HepG2 (cell line): ENCODE measurements at regions not wholly inside any gene's neighbourhood (a gene's known extent, or its start where the extent isn't known, plus 50 kb on each side); places are given as distances from the start of the nearest gene placed in this dataset.

Experiments used
- ATAC-seq: fragments of 200-7000 bp; cut with Tn5 transposase; 3 replicates; pipeline ENCODE4 v1.9.1; 2020; ENCODE audit warnings: mild to moderate bottlenecking, moderate library complexity
- BruUV-seq: library from RNA; stranded (reverse); fragments of 400-500 nt; replicated peaks from 2 replicates; lab custom pipeline; 2021; lab: Mats Ljungman, UMichigan
- CTCF ChIA-PET: fragments of 300-600 bp; formaldehyde crosslinking; extraction: SDS; loops from one replicate; lab custom pipeline; 2021; ENCODE audit warnings: low total read pairs, inconsistent platforms, low intra/inter-chr PET ratio; lab: Yijun Ruan, JAX
- POLR2A ChIA-PET: fragments of 350-600 bp; sonication (Branson Sonifier 250); formaldehyde crosslinking; loops from one replicate; lab custom pipeline; 2020; ENCODE audit warnings: antibody characterized with exemption, inconsistent platforms; lab: Yijun Ruan, JAX
- DNase-seq: peaks from one replicate; pipeline ENCODE4 v3.0.0-alpha.2; 2015; ENCODE audit warnings: low spot score
- FAIRE-seq: peaks from 3 replicates; lab custom pipeline; 2011; peaks lifted over from hg19 to GRCh38; lab: Jason Lieb, UNC
- H2AFZ ChIP-seq: one replicate; pipeline ENCODE4 v1.6.1; 2011; ENCODE audit warnings: low read length, inconsistent platforms
- H3K27ac ChIP-seq: fragments of 300-600 bp; 3 replicates; pipeline ENCODE4 v1.8.0; 2011; ENCODE audit warnings: mixed run types, mild to moderate bottlenecking, mixed read lengths, low read length, inconsistent platforms; ENCODE audit not compliant: insufficient read depth; ENCODE audit errors: extremely low read length
- H3K27me3 ChIP-seq, 2 experiments: fragments of 200-600 bp in 1 of 2; 2 replicates in 1 of 2; 3 replicates in 1 of 2; pipeline versions ENCODE4 v1.6.0 to v1.8.0; 2011; ENCODE audit warnings: low read length in 2 of 2, mild to moderate bottlenecking in 2 of 2, moderate library complexity in 2 of 2, inconsistent platforms in 1 of 2; ENCODE audit not compliant: insufficient read depth in 2 of 2, control insufficient read depth in 1 of 2
- H3K36me3 ChIP-seq, 2 experiments: fragments of 200-600 bp in 1 of 2; replicated peaks in 1 of 2; 2 replicates in 1 of 2; 3 replicates in 1 of 2; pipeline versions ENCODE4 v1.5.1 to v1.8.0; 2011; ENCODE audit warnings: low read length in 2 of 2, inconsistent platforms in 1 of 2; ENCODE audit not compliant: insufficient read depth in 2 of 2, control insufficient read depth in 1 of 2
- H3K4me1 ChIP-seq: 2 replicates; pipeline ENCODE4 v1.5.1; 2012; ENCODE audit warnings: low read length, inconsistent platforms; ENCODE audit not compliant: insufficient read depth
- H3K4me2 ChIP-seq: 2 replicates; pipeline ENCODE4 v1.6.0; 2011; ENCODE audit warnings: low read depth, low read length, inconsistent platforms
- H3K4me3 ChIP-seq, 3 experiments: fragments of 200-600 bp in 1 of 3; sonication (generic), shearing (Covaris generic) in 1 of 3; replicated peaks in 1 of 3; 2 replicates each; pipeline ENCODE4 v1.5.1; 2011 to 2016; ENCODE audit warnings: low read length in 3 of 3, inconsistent platforms in 2 of 3, low read depth in 2 of 3, mild to moderate bottlenecking in 2 of 3, control low read depth in 1 of 3, mixed read lengths in 1 of 3; ENCODE audit not compliant: insufficient read depth in 1 of 3
- H3K79me2 ChIP-seq: one replicate; pipeline ENCODE4 v1.6.1; 2011; ENCODE audit warnings: low read length, inconsistent platforms; ENCODE audit not compliant: insufficient read depth
- H3K9ac ChIP-seq: 2 replicates; pipeline ENCODE4 v1.6.0; 2011; ENCODE audit warnings: mild to moderate bottlenecking, low read depth, low read length, inconsistent platforms; ENCODE audit not compliant: insufficient read depth
- H3K9me3 ChIP-seq: 2 replicates; pipeline ENCODE4 v1.5.1; 2012; ENCODE audit warnings: mild to moderate bottlenecking, low read length
- H4K20me1 ChIP-seq: 2 replicates; pipeline ENCODE4 v1.6.0; 2011; ENCODE audit warnings: inconsistent platforms, mild to moderate bottlenecking, low read length, moderate library complexity; ENCODE audit not compliant: insufficient read depth
- ATF1 ChIP-seq: IDR thresholded peaks from 2 replicates; pipeline ENCODE4 v1.6.1; 2016; ENCODE audit warnings: mild to moderate bottlenecking, control low read depth
- FLYWCH1 ChIP-seq: sonication (generic); formaldehyde crosslinking; IDR thresholded peaks from 2 replicates; pipeline ENCODE4 v1.8.1; 2023; ENCODE audit warnings: mild to moderate bottlenecking, missing genetic modification reagents
- HCFC1 ChIP-seq: fragments of 150-350 bp; IDR thresholded peaks from 2 replicates; pipeline ENCODE4 v1.6.1; 2014; ENCODE audit warnings: low read depth, low read length
- HIVEP1 ChIP-seq: sonication (generic); formaldehyde crosslinking; IDR thresholded peaks from 2 replicates; pipeline ENCODE4 v1.4.0; 2020; ENCODE audit warnings: mild to moderate bottlenecking, missing genetic modification reagents
- HOXA3 ChIP-seq: sonication (generic); formaldehyde crosslinking; IDR thresholded peaks from 2 replicates; pipeline ENCODE4 v1.5.0; 2020; ENCODE audit warnings: missing genetic modification reagents
- NCOA1 ChIP-seq: sonication (generic); formaldehyde crosslinking; IDR thresholded peaks from 2 replicates; pipeline ENCODE4 v1.9.0; 2021; ENCODE audit warnings: missing genetic modification reagents
- NR2C2 ChIP-seq: sonication (generic); formaldehyde crosslinking; IDR thresholded peaks from 2 replicates; pipeline ENCODE4 v1.4.0; 2020; ENCODE audit warnings: missing genetic modification reagents, mild to moderate bottlenecking, moderate library complexity, borderline replicate concordance
- SOX5 ChIP-seq: IDR thresholded peaks from 2 replicates; pipeline ENCODE4 v1.6.1; 2016; ENCODE audit warnings: borderline replicate concordance
- STAT5B ChIP-seq: sonication (generic); formaldehyde crosslinking; IDR thresholded peaks from 2 replicates; pipeline ENCODE4 v1.4.0; 2020; ENCODE audit warnings: missing genetic modification reagents
- TMF1 ChIP-seq: sonication (generic); formaldehyde crosslinking; IDR thresholded peaks from 2 replicates; pipeline ENCODE4 v1.8.1; 2022; ENCODE audit warnings: low read depth, missing genetic modification reagents
- ZFP82 ChIP-seq: sonication (generic); formaldehyde crosslinking; IDR thresholded peaks from 2 replicates; pipeline ENCODE4 v1.5.1; 2020; ENCODE audit warnings: mild to moderate bottlenecking, missing genetic modification reagents, borderline replicate concordance
- ZNF282 ChIP-seq: fragments of 450-650 bp; IDR thresholded peaks from 2 replicates; pipeline ENCODE4 v1.6.1; 2018; ENCODE audit not compliant: partially characterized antibody
- ZNF333 ChIP-seq: sonication (generic); formaldehyde crosslinking; IDR thresholded peaks from 2 replicates; pipeline ENCODE4 v1.4.0; 2020; ENCODE audit warnings: mild to moderate bottlenecking, missing genetic modification reagents, borderline replicate concordance
- ZNF431 ChIP-seq: sonication (generic); formaldehyde crosslinking; IDR thresholded peaks from 2 replicates; pipeline ENCODE4 v1.9.0; 2022; ENCODE audit warnings: missing genetic modification reagents, low read depth, mild to moderate bottlenecking, borderline replicate concordance
- ZNF547 ChIP-seq: sonication (generic); formaldehyde crosslinking; IDR thresholded peaks from 2 replicates; pipeline ENCODE4 v1.5.1; 2020; ENCODE audit warnings: mild to moderate bottlenecking, missing genetic modification reagents
- ZNF644 ChIP-seq: IDR thresholded peaks from 2 replicates; pipeline ENCODE4 v1.6.1; 2016; ENCODE audit warnings: low read depth
- ZNF781 ChIP-seq: sonication (generic); formaldehyde crosslinking; IDR thresholded peaks from 2 replicates; pipeline ENCODE4 v1.5.1; 2020; ENCODE audit warnings: borderline replicate concordance, mild to moderate bottlenecking, missing genetic modification reagents; ENCODE audit errors: not compliant biosample characterization
- WGBS: methylation state at CpG from one replicate; pipeline ENCODE4 v1.1.6; 2017; ENCODE audit warnings: low lambda C conversion rate; 5-methylcytosine and 5-hydroxymethylcytosine counted together
- in situ Hi-C: cut with HindIII; loops from 2 replicates; pipeline ENCODE4 v1.10.0; 2017; ENCODE audit warnings: low pct_unique_long_range_greater_than_20kb; ENCODE audit not compliant: extremely low pct_ligation_motif_present
- intact Hi-C: fragments of 100-400 bp; cut with micrococcal nuclease; formaldehyde crosslinking; loops from one replicate; pipeline ENCODE4 v1.10.0; 2022; ENCODE audit not compliant: unreplicated experiment
- TF ChIP-seq, protein P1 (sequence below): sonication (generic); formaldehyde crosslinking; IDR thresholded peaks from 2 replicates; pipeline ENCODE4 v1.8.0; 2022; ENCODE audit warnings: missing genetic modification reagents, mild to moderate bottlenecking, inconsistent platforms, borderline replicate concordance
- TF ChIP-seq, protein P2 (sequence below): fragments of 450-650 bp; IDR thresholded peaks from 2 replicates; pipeline ENCODE4 v1.6.1; 2017; ENCODE audit warnings: mild to moderate bottlenecking

DNA sequence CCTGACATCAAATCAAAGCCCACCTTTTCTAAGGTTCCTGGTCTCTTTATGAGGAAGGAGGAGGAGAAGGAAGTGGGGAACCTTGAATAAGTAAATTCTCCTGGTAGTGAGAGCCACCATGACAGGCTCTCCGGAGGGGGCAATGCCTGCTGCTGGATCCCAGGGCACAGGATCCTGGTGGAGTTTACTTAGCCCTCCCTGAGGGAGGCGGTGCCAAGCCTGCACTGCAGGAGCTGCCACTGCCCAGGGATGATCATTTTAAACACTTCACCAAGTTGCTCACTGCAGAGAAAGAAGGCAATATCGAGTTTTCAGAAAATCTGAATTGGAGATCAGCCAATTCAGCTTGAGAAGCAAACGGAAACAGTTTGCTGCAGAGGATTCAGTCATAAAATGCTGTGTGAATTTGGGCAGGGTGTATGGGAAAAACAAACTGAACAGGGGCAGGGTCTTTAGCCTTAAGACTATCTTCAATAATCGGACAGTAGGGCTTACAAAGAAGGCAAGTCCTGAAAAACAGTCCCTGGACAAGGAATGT, 200.7 kb downstream of the RAD51AP2 start:
- no peak overlapping the region for H3K9ac ChIP-seq
- ChIA-PET CTCF (no interaction called here), POLR2A (no interaction called here)
- FAIRE-seq (no peak), DNase-seq (no peak), ATAC-seq (no peak)
- TF ChIP-seq ZNF282 (no peak), ZNF781 (no peak), ZNF644 (CRISPR knock-in tag) (no peak), SOX5 (no peak), TMF1 (no peak), ZNF431 (CRISPR knock-in tag) (no peak), ZNF333 (CRISPR knock-in tag) (no peak), HIVEP1 (CRISPR knock-in tag) (no peak), STAT5B (CRISPR knock-in tag) (no peak), HOXA3 (CRISPR knock-in tag) (no peak), ZFP82 (CRISPR knock-in tag) (no peak), FLYWCH1 (CRISPR knock-in tag) (no peak), NR2C2 (CRISPR knock-in tag) (no peak), ATF1 (no peak), NCOA1 (CRISPR knock-in tag) (no peak), HCFC1 (no peak), ZNF547 (CRISPR knock-in tag) (no peak)
- TF ChIP-seq, protein P1, sequence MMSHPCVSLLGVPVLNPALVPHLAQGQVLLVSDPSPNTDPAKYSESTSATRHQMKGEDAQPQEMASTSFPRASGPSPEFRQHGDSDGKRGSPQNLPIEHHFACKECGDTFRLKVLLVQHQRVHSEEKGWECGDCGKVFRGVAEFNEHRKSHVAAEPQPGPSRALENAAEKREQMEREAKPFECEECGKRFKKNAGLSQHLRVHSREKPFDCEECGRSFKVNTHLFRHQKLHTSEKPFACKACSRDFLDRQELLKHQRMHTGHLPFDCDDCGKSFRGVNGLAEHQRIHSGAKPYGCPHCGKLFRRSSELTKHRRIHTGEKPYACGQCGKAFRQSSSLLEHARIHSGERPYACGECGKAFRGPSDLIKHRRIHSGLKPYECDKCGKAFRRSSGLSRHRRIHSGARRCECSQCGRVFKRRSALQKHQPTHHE (CRISPR knock-in tag): no peak
- TF ChIP-seq, protein P2, sequence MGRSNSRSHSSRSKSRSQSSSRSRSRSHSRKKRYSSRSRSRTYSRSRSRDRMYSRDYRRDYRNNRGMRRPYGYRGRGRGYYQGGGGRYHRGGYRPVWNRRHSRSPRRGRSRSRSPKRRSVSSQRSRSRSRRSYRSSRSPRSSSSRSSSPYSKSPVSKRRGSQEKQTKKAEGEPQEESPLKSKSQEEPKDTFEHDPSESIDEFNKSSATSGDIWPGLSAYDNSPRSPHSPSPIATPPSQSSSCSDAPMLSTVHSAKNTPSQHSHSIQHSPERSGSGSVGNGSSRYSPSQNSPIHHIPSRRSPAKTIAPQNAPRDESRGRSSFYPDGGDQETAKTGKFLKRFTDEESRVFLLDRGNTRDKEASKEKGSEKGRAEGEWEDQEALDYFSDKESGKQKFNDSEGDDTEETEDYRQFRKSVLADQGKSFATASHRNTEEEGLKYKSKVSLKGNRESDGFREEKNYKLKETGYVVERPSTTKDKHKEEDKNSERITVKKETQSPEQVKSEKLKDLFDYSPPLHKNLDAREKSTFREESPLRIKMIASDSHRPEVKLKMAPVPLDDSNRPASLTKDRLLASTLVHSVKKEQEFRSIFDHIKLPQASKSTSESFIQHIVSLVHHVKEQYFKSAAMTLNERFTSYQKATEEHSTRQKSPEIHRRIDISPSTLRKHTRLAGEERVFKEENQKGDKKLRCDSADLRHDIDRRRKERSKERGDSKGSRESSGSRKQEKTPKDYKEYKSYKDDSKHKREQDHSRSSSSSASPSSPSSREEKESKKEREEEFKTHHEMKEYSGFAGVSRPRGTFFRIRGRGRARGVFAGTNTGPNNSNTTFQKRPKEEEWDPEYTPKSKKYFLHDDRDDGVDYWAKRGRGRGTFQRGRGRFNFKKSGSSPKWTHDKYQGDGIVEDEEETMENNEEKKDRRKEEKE: no peak
- H3K79me2 ChIP-seq: no peaks in the 10 kb centered on the region
- H3K27me3 ChIP-seq: no peaks in the 10 kb centered on the region
- intact Hi-C loops: no loop called here
- H3K4me3 ChIP-seq: no peak overlapping the region
- H3K4me2 ChIP-seq: no peak overlapping the region
- H3K9me3 ChIP-seq: no peaks in the 10 kb centered on the region
- H3K27ac ChIP-seq: no peak overlapping the region
- no peaks in the 10 kb centered on the region for H3K4me1 ChIP-seq
- in situ Hi-C loops: loop anchor here (25.0 kb wide), 1 partner anchor 345 kb away; no protein-coding TSS in a partner anchor
- 14% methylated on average over 5 of the region's 5 CpGs for WGBS
- H4K20me1 ChIP-seq: no peaks in the 10 kb centered on the region
- H2AFZ ChIP-seq: no peak overlapping the region
- no TSS peak for BruUV-seq
- no peaks in the 10 kb centered on the region for H3K36me3 ChIP-seq
